Fibroblast of lung (primary cell): ENCODE measurements at regions not wholly inside any gene's neighbourhood (a gene's known extent, or its start where the extent isn't known, plus 50 kb on each side); places are given as distances from the start of the nearest gene placed in this dataset.

Source experiments
- DNase-seq, 2 donors: peaks; one replicate each; pipeline versions ENCODE4 v3.0.0 to v3.0.0-alpha.2; 2010; ENCODE audit warnings: low read depth in 2 of 2
- H2AFZ ChIP-seq: 2 replicates; pipeline ENCODE4 v1.5.1; 2012; ENCODE audit warnings: low read length, control low read depth, inconsistent platforms
- H3K27ac ChIP-seq: 2 replicates; pipeline ENCODE4 v1.5.1; 2011; ENCODE audit warnings: low read length, control low read depth; ENCODE audit not compliant: insufficient read depth
- H3K27me3 ChIP-seq: 2 replicates; pipeline ENCODE4 v1.5.1; 2011; ENCODE audit warnings: mild to moderate bottlenecking, low read length; ENCODE audit not compliant: control insufficient read depth, insufficient read depth
- H3K36me3 ChIP-seq: 2 replicates; pipeline ENCODE4 v1.5.1; 2011; ENCODE audit warnings: low read length; ENCODE audit not compliant: control insufficient read depth, insufficient read depth
- H3K4me1 ChIP-seq: 2 replicates; pipeline ENCODE4 v1.5.1; 2011; ENCODE audit warnings: low read length; ENCODE audit not compliant: control insufficient read depth, insufficient read depth; ENCODE audit errors: extremely low read depth
- H3K4me2 ChIP-seq: 2 replicates; pipeline ENCODE4 v1.5.1; 2011; ENCODE audit warnings: low read length, control low read depth; ENCODE audit not compliant: insufficient read depth; ENCODE audit errors: extremely low read depth
- H3K4me3 ChIP-seq, 4 experiments: fragments of 200-600 bp in 1 of 4; sonication (generic) in 1 of 4; replicated peaks in 1 of 4; 2 replicates each; pipeline ENCODE4 v1.5.1; 2011 to 2016; ENCODE audit warnings: low read length in 4 of 4, low read depth in 3 of 4, mild to moderate bottlenecking in 3 of 4, control low read depth in 2 of 4, inconsistent platforms in 1 of 4, mixed read lengths in 1 of 4; ENCODE audit not compliant: insufficient read depth in 1 of 4; ENCODE audit errors: control extremely low read depth in 1 of 4
- H3K79me2 ChIP-seq: 2 replicates; pipeline ENCODE4 v1.5.1; 2012; ENCODE audit warnings: mild to moderate bottlenecking, low read length, inconsistent platforms; ENCODE audit not compliant: control insufficient read depth, insufficient read depth
- H3K9ac ChIP-seq: 2 replicates; pipeline ENCODE4 v1.5.1; 2011; ENCODE audit warnings: mild to moderate bottlenecking, low read length, control low read depth; ENCODE audit not compliant: insufficient read depth
- H3K9me3 ChIP-seq: 2 replicates; pipeline ENCODE4 v1.5.1; 2012; ENCODE audit warnings: low read depth, low read length; ENCODE audit not compliant: control insufficient read depth, insufficient read depth
- H4K20me1 ChIP-seq: 2 replicates; pipeline ENCODE4 v1.5.1; 2011; ENCODE audit warnings: low read length; ENCODE audit not compliant: control insufficient read depth, insufficient read depth; ENCODE audit errors: extremely low read depth
- EZH2 ChIP-seq: IDR thresholded peaks from 2 replicates; pipeline ENCODE4 v1.5.1; 2012; ENCODE audit warnings: low read length, control low read depth, mild to moderate bottlenecking; ENCODE audit errors: missing control alignments
- TF ChIP-seq, protein P1 (sequence below), 2 donors: IDR thresholded peaks in 1 of 2; conservative IDR thresholded peaks in 1 of 2; 1 replicate in 1 of 2; 2 replicates in 1 of 2; pipeline ENCODE4 v1.5.1; 2011 to 2012; ENCODE audit warnings: low read length in 2 of 2, control low read depth in 1 of 2, inconsistent platforms in 1 of 2, low read depth in 1 of 2, mild to moderate bottlenecking in 1 of 2

DNA sequence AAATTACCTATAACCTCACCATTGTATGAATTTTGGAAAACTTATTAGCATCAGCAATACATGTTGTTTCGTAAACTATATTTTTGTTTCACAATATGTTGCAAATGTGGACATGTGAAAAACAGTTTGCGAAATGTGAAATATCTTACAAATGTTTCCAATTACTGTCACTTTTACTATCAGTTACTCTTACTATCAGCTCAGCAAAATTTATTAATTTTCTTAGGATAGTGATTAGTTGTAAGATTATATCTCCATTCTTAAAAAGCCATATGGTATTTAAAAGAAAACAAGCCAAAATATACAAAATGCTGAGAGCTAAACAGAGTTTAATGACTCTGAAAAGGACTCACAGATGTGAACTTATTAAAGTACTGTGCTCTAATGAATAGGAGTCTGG, 111.9 kb upstream of the LPAR1 start:
- TF ChIP-seq EZH2: no peak
- TF ChIP-seq, protein P1, sequence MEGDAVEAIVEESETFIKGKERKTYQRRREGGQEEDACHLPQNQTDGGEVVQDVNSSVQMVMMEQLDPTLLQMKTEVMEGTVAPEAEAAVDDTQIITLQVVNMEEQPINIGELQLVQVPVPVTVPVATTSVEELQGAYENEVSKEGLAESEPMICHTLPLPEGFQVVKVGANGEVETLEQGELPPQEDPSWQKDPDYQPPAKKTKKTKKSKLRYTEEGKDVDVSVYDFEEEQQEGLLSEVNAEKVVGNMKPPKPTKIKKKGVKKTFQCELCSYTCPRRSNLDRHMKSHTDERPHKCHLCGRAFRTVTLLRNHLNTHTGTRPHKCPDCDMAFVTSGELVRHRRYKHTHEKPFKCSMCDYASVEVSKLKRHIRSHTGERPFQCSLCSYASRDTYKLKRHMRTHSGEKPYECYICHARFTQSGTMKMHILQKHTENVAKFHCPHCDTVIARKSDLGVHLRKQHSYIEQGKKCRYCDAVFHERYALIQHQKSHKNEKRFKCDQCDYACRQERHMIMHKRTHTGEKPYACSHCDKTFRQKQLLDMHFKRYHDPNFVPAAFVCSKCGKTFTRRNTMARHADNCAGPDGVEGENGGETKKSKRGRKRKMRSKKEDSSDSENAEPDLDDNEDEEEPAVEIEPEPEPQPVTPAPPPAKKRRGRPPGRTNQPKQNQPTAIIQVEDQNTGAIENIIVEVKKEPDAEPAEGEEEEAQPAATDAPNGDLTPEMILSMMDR (conservative IDR thresholded peaks at IDR 0.05 in 1 of 2, IDR thresholded peaks at IDR 0.05 in 1 of 2; ENCODE audit: low read depth in 1 of 2, low read length in 2 of 2): no peak
- Histone ChIP-seq H3K4me2 (no peak overlapping the region), H3K4me1 (peaks cover 11% of the 10 kb centered on the region), H4K20me1 (no peaks in the 10 kb centered on the region), H3K36me3 (no peaks in the 10 kb centered on the region), H3K9me3 (no peaks in the 10 kb centered on the region), H3K27me3 (no peaks in the 10 kb centered on the region), H3K9ac (no peak overlapping the region), H3K27ac (no peak overlapping the region), H2AFZ (no peak overlapping the region), H3K4me3 (no peak overlapping the region), H3K79me2 (no peaks in the 10 kb centered on the region)
- no peak for DNase-seq

DNA sequence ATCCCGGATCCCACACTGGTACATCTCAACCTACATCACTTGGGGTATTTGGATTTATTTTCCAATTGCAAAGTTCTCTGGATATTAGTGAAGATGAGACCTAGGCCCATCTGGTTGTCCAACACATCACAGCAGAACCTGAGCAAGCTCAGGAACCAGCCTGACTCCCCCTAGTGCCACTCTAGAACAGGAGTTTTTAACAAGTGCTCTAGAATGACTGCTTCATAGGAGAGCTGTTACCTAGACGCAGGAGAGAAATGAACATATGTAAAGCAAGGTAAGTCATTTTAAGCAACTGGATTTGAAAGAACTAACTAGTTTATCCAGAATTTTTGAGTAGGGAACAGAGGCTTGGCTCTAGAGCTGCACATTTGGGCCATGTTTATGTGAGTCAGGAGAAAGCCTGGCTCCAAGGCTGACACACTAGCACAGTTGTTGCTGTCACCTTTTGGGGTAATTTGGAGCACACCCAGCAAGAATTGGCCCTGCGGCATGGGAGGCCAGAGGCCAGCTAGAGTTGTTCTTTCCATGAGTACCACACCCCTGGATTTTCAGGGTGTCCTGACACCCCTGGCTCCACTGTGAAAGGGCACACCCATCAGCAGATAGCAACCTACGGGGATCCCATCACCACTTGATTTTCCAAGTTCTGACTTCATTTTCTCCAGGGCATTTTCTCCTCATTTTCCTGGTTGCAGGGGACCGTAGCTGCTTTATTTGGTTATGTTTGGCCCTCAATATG, 110.9 kb upstream of the LPAR1 start:
- Histone ChIP-seq H3K27ac (no peak overlapping the region), H3K4me1 (peaks cover 11% of the 10 kb centered on the region), H3K4me2 (no peak overlapping the region), H3K27me3 (no peaks in the 10 kb centered on the region), H3K4me3 (no peak overlapping the region), H3K36me3 (no peaks in the 10 kb centered on the region), H2AFZ (peak overlapping the region; percentile 26), H3K9ac (no peak overlapping the region), H3K9me3 (no peaks in the 10 kb centered on the region), H4K20me1 (no peaks in the 10 kb centered on the region), H3K79me2 (no peaks in the 10 kb centered on the region)
- TF ChIP-seq, protein P1 (conservative IDR thresholded peaks at IDR 0.05 in 1 of 2, IDR thresholded peaks at IDR 0.05 in 1 of 2; ENCODE audit: low read depth in 1 of 2, low read length in 2 of 2): no peak
- no peak for TF ChIP-seq EZH2
- DNase-seq: no peak

DNA sequence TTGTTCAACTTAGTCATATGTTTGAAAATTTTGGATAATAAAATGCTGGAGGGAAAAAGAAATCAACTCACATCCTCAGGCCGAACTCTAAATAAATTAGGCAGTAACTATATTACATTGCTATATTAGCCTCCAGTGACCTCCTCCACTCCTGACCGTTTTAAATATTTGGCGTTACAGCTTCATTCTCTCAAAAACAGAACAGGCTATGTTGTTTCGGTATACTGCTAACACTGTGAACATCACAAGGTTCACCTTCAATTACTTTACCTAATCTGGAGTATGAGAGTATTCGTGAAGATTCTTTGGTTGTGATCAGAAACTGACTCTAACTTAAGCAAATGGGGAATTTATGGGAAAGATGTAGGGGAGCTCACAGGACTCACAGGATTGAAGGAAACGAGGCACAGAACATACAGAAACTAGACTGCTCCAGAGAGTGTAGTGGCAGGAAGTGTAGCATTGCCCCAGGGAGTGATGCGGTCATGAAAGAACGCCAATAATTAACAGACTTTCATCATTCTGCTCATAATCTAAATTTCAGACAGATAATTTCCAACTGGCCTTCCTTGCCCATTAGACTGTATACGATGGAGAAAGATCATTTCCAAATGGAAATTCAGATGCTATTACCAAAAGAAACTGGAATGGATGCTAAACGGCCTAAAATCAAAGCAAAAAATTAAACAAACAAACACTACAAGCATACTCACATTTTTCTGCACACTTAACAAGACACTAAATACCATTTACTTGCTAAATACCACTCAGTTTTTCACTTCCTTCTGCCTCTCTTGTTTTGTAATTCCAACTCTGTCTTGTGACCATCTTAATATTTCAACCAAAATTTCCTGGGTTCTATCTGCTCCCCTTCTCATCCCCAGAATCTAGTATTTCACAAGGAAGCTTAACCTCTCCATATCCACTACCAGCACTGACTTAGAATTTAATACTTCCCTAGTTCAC, 110.1 kb upstream of the LPAR1 start:
- TF ChIP-seq EZH2: no peak
- TF ChIP-seq, protein P1 (conservative IDR thresholded peaks at IDR 0.05 in 1 of 2, IDR thresholded peaks at IDR 0.05 in 1 of 2; ENCODE audit: low read depth in 1 of 2, low read length in 2 of 2): no peak
- DNase-seq: peak in 1 of 2 donors; percentile 42
- H2AFZ ChIP-seq: peak overlapping the region; percentile 33
- no peaks in the 10 kb centered on the region for H3K9me3 ChIP-seq
- H3K79me2 ChIP-seq: no peaks in the 10 kb centered on the region
- H4K20me1 ChIP-seq: no peaks in the 10 kb centered on the region
- peak overlapping the region; percentile 9 for H3K4me2 ChIP-seq
- peaks cover 8% of the 10 kb centered on the region for H3K4me1 ChIP-seq
- no peak overlapping the region for H3K9ac ChIP-seq
- no peak overlapping the region for H3K27ac ChIP-seq
- no peaks in the 10 kb centered on the region for H3K27me3 ChIP-seq
- H3K36me3 ChIP-seq: no peaks in the 10 kb centered on the region
- H3K4me3 ChIP-seq: no peak overlapping the region
